Iris pigment epithelial cell (primary cell): ENCODE measurements at regions not wholly inside any gene's neighbourhood (a gene's known extent, or its start where the extent isn't known, plus 50 kb on each side); places are given as distances from the start of the nearest gene placed in this dataset.

Source experiments
- DNase-seq: peaks from one replicate; pipeline ENCODE4 v3.0.0-alpha.2; 2011; ENCODE audit warnings: low read depth

DNA sequence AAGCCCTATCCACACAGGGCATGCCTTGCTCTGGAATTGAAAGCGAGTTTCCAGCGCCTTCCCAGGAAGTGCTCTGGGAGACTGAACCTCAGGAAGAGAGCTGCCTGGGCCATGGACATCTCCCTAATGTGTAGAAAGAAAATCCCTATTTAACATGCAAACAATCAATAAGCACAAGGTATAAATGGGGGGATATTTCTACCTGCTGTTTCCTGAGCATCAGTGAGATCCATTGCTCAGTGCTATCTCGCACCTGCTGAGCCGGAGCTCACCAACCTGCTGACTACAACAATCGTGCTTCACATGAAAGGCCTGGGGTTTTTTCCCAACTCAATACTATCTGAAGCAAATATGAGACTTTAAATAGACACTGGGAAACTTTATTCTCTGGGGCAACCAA is 584.0 kb downstream of the GLRX3 start:
- DNase-seq: no peak

- no peak for DNase-seq
Observed at GRCh38 chr10:130721971-130722370, 585.8 kb downstream of the GLRX3 start.

- DNase-seq: no peak
Observed at GRCh38 chr10:130723704-130724103, 587.5 kb downstream of the GLRX3 start.

DNA sequence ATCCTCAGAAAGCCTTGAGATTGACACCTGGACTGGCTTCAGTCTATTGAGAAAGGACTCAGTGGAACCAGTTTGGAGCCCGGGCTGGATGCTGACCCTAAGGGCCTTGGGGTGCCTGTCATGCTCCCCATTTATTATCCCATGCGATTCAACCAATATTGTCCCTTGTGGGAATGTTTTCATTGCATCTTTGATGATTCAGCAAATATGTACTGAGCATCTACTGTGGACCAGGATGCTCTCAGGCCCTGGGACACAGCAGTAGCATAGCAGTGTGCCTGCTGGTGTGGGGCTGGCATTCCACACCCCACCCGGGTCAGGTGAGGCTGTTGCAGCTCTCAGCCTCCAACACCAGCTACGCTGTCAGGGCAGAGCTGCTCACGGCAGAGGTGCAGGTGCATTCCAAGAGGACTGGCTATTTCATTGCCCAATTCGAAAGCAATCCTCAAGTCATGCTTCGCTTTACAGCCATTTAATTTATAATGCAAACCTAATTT is 586.0 kb downstream of the TCERG1L start:
- DNase-seq: no peak

- DNase-seq: no peak
Observed at GRCh38 chr10:130726996-130727725, 584.4 kb downstream of the TCERG1L start.

DNA sequence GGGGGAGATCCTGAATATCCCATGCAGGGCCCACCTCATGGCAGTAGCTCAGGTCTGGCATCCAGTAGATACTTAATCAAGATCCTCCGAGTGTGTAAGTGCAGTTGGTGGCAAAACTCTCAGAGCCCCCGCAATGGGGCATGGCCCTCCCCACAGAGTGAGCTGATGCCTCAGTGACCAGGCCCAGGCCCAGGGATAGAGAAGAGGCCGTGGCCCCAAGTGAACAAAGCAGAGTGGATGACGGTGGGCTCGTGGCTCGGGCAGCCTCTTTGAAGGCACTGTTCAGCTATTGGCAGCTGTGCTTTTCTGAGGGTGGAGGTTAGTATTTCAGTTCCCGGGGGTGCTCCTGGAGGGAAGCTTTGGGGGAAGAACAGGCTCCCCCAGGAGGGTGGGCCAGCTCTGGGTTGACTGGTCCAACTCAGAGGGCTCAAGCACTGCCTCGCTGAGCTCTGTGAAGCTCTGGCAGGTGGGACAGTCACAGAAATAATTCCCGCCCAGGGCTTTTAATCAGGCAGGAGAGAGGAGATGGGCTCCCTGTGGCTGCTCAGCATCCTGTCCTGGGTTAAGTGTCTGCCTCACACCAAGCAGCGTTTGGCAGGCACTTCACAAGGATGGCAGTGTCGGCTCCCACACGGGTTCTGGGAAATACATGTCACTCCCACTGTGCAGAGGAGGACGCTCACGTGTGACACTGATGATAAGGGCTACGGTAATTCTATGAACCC is 583.6 kb downstream of the TCERG1L start:
- no peak for DNase-seq

GRCh38 chr10:130728531-130729215 is 582.8 kb downstream of the TCERG1L start:
- no peak for DNase-seq

- no peak for DNase-seq
Observed at GRCh38 chr10:130729876-130730275, 581.6 kb downstream of the TCERG1L start.

- no peak for DNase-seq
Observed at GRCh38 chr10:130737186-130737585, 574.3 kb downstream of the TCERG1L start.

GRCh38 chr10:130737621-130738020 is 573.9 kb downstream of the TCERG1L start:
- peak; percentile 3 for DNase-seq

DNA sequence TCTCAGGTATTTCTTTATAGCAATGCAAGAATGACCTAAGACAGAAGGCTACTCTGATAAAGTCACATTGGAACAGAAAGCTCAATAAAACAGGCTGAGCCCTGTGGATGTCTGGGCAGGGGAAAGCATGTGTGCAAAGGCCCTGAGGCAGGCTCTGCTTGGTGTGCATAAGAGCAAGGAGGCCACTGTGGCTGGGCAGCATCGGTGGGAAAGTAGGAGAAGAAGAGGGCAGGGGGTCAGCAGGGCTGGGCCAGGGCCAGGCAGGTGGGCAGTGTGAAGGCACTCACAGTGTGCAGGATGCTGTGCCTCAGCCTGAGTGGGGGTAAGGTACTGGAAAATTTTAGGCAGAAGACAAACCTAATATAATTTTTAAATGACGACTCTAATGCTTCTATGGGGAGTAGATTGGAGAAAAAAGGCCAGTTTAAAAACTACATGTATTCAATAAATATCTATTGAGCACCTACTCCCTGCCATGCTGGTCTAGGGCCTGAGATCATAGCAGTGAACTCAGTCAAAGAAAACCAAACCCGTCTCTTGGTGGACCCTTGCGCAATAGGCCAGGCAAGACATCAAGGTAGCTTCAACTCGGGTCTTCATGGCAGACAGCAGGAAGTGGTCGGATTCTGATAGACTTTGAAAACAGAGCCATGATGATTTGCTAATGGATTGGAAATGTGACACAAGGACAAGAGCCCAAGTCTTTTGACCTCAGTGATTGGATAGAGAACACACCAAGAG is 572.3 kb downstream of the TCERG1L start:
- DNase-seq: no peak

DNA sequence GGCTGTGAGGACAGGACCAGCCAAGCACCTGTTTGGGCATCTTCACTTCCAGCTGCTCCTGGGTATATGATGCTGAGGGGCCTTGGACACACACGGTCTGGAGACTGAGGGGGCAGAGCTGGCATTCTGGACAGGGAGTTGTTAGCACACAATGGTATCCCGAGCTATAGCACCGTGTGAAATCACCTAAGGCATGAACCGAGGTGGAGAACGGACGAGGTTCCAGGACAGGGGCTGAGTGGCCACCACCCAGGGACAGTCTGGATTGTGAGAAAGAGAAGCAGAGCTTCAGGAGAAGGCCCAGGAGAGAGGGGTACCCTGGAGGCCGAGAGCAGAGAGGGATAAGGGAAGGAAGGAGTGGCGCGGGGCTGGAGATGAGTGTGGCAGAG is 571.8 kb downstream of the TCERG1L start:
- no peak for DNase-seq

GRCh38 chr10:130740166-130740565 is 571.4 kb downstream of the TCERG1L start:
- DNase-seq: no peak

GRCh38 chr10:130740915-130741750 is 570.4 kb downstream of the TCERG1L start:
- no peak for DNase-seq

DNA sequence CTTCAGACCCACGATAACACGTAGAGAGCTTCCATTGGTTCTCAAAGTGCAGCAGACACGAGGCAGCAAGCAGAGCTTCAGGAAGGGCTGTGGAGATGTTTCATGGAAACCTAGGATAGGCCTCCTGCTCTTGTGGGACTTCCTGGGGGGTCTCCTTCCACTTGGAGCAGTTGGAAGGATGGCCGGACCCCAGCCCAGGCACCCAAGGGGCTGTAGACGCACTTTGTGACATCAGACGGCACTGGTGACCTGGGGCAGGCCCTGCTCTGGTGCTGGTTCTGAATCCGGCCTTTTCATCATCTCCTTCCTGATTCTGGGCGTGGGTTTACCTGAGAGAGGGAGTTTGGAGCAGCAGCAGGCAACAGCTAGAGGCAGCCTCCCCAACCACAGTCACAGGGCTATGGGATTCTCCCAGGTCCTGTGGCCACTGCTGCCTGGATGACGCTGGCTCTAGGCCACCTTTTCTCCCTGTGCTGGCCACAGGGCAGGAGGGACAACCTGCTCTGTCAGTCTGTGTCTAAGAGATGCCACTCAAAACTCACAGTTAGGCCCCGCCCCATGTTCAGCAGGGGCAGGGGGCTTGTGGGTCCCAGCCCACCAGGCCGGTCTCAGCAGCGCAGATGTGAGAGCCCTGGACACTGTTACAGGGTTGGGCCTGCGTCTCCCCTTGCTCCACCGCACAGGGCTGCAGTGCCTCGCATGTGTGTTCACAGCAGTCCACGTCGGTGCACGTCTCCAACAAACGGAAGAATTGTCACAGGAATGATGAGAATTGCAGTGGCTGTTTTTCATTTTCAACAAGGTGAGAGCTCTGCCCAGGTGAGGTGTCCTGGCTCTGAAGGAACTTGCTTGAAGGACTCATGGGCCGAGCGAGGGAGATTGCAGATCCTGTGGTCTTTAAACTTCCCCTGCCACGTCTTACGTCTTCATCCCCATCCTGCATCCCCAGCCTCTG is 569.3 kb downstream of the TCERG1L start:
- no peak for DNase-seq

DNA sequence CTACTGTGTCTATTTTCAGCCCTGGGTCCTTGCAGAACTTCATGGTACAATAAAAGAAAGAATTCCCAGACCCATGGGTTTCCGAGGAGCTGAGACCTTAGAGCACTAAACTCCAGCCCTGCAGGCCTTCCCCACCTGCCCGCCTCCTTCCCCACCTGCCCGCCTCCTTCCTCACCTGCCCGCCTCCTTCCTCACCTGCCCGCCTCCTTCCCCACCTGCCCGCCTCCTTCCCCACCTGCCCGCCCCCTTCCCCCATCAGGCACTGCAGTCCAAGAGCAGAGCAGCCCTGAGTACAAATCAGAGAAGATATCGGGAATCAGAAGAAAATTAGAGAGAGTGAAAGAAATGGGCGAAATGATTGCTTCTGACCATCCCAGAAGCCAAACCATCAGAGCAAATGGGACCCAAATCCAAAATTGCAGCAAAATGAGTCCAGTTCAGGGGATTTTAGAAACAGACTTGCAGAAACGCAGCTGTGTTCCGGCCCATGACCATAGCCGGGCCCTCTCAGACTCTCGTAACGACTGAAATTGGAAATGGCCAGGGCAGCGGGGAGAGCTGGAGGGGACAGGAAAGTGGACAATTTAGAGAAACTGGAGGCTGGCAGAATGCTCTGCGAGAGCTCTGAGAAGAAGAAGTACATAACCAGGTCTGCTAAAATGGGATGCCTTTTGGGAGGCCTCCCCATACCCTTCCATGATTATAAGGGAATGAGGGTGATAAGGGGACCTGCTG is 568.4 kb downstream of the TCERG1L start:
- DNase-seq: no peak

DNA sequence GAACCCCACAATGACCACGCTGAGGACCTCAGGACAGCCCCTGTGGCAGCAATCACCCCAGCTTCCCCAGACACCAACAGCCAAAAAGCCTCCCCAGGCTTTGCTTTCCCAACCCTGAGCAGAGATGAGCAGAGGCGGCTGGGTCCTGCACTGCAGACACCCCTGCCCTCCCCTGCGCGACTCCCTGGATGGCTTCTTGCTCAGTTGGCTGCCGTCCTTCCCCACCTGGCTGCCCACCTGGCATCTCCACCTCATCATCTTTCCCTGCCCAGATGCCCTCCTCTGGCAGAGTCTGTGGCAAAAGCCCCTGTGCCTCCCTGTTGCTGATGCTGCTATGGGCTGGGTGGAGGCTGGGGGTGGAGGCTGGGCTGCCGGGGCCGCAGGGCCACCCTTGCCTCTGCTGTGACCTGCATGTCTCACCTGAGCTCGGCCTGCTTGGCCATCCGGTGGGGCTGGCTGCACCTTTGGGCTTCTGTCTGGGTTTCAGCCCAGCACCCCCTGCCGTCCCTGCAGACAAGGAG is 567.7 kb downstream of the TCERG1L start:
- DNase-seq: no peak

DNA sequence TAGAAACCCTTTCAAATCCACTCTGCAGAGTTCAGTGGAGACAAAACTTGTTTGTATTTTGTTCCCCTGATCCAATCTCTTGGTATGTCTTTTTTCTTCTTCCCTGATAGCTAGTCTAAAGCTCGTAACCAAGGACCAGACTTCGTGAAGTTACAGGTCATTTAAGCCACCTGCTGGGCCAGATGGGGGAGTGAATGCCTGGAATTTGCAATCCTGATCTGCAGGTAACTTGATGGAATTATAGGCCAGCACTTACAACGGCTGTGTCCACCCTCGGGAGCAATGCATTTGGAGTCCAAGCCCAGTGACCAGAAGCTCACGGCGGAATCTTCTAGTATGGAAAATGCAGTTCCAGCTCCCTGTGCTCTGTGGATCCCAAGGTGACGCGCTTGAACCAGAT is 566.9 kb downstream of the TCERG1L start:
- DNase-seq: no peak

DNA sequence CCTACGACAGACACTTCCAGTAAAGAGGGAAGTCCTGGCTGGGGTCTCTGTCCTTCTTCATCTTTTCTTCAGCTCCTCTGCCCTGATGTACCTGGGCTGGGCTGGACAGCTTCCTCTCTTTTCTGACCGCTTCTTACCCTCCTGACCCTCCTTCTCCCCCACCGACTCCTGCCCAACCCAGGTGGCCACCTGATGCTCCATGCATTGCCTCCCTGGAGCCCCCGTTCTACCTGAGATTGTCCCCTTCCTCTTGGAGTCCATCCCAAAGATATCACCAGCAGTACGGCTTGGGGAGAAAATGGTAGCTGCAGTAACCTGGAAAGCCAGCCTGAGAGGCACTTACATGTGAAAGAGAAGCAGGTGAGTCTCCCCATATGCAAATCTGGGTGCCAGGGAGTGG is 566.3 kb downstream of the TCERG1L start:
- no peak for DNase-seq
